Neural cell (in vitro differentiated cells): ENCODE measurements at regions not wholly inside any gene's neighbourhood (a gene's known extent, or its start where the extent isn't known, plus 50 kb on each side); places are given as distances from the start of the nearest gene placed in this dataset.

Experiments
- EP300 ChIP-seq: fragments of 450-650 bp; conservative IDR thresholded peaks from 2 replicates; pipeline ENCODE4 v1.6.1; 2014; ENCODE audit warnings: antibody characterized with exemption, mild to moderate bottlenecking, moderate library complexity; ENCODE audit not compliant: poor library complexity, severe bottlenecking
- EZH2 ChIP-seq: fragments of 200-600, 300-800 bp; shearing (Covaris generic), sonication (generic); IDR thresholded peaks from 2 replicates; pipeline ENCODE4 v1.6.1; 2014; ENCODE audit warnings: antibody characterized with exemption, low read length, borderline replicate concordance, mild to moderate bottlenecking; ENCODE audit not compliant: insufficient read depth, poor library complexity, severe bottlenecking
- POLR2AphosphoS5 ChIP-seq: IDR thresholded peaks from 2 replicates; pipeline ENCODE4 v1.6.1; 2012
- RAD21 ChIP-seq: fragments of 450-650 bp; conservative IDR thresholded peaks from 2 replicates; pipeline ENCODE4 v1.6.1; 2014; ENCODE audit warnings: antibody characterized with exemption, mild to moderate bottlenecking, moderate library complexity
- TAF1 ChIP-seq: IDR thresholded peaks from 2 replicates; pipeline ENCODE4 v1.6.1; 2012; ENCODE audit warnings: low read depth
- TF ChIP-seq, protein P1 (sequence below): fragments of 450-650 bp; IDR thresholded peaks from 2 replicates; pipeline ENCODE4 v1.5.1; 2014; ENCODE audit warnings: antibody characterized with exemption, mild to moderate bottlenecking, moderate library complexity; ENCODE audit not compliant: poor library complexity, severe bottlenecking
- TF ChIP-seq, protein P2 (sequence below): IDR thresholded peaks from 2 replicates; pipeline ENCODE4 v1.6.1; 2012; ENCODE audit warnings: borderline replicate concordance

DNA sequence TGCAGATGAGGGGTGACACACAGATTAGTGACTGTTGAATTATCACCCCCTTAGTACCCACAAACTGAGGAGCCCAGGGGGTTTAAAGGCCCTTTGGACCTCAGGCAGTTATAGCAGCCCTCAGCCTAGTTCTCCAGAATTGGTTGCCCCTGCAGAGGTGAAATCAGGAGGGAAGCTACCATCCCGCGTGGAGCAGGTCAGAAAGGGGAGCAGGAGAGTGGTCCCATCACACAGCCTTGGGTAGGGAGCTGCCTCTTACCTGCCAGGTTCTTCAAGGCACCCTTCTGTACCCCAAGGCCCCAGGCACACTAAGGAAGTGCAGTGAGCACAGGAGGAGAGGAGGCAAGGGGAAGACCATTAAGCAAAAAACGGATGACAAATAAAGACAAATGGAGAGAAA is 121.2 kb upstream of the TNR start:
- TF ChIP-seq EZH2 (no peak), EP300 (no peak), POLR2AphosphoS5 (no peak), TAF1 (no peak), RAD21 (no peak)
- TF ChIP-seq, protein P1, sequence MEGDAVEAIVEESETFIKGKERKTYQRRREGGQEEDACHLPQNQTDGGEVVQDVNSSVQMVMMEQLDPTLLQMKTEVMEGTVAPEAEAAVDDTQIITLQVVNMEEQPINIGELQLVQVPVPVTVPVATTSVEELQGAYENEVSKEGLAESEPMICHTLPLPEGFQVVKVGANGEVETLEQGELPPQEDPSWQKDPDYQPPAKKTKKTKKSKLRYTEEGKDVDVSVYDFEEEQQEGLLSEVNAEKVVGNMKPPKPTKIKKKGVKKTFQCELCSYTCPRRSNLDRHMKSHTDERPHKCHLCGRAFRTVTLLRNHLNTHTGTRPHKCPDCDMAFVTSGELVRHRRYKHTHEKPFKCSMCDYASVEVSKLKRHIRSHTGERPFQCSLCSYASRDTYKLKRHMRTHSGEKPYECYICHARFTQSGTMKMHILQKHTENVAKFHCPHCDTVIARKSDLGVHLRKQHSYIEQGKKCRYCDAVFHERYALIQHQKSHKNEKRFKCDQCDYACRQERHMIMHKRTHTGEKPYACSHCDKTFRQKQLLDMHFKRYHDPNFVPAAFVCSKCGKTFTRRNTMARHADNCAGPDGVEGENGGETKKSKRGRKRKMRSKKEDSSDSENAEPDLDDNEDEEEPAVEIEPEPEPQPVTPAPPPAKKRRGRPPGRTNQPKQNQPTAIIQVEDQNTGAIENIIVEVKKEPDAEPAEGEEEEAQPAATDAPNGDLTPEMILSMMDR: no peak
- TF ChIP-seq, protein P2, sequence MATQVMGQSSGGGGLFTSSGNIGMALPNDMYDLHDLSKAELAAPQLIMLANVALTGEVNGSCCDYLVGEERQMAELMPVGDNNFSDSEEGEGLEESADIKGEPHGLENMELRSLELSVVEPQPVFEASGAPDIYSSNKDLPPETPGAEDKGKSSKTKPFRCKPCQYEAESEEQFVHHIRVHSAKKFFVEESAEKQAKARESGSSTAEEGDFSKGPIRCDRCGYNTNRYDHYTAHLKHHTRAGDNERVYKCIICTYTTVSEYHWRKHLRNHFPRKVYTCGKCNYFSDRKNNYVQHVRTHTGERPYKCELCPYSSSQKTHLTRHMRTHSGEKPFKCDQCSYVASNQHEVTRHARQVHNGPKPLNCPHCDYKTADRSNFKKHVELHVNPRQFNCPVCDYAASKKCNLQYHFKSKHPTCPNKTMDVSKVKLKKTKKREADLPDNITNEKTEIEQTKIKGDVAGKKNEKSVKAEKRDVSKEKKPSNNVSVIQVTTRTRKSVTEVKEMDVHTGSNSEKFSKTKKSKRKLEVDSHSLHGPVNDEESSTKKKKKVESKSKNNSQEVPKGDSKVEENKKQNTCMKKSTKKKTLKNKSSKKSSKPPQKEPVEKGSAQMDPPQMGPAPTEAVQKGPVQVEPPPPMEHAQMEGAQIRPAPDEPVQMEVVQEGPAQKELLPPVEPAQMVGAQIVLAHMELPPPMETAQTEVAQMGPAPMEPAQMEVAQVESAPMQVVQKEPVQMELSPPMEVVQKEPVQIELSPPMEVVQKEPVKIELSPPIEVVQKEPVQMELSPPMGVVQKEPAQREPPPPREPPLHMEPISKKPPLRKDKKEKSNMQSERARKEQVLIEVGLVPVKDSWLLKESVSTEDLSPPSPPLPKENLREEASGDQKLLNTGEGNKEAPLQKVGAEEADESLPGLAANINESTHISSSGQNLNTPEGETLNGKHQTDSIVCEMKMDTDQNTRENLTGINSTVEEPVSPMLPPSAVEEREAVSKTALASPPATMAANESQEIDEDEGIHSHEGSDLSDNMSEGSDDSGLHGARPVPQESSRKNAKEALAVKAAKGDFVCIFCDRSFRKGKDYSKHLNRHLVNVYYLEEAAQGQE: no peak
